Progenitor cell of endocrine pancreas (in vitro differentiated cells): ENCODE measurements at regions not wholly inside any gene's neighbourhood (a gene's known extent, or its start where the extent isn't known, plus 50 kb on each side); places are given as distances from the start of the nearest gene placed in this dataset.

Experiments
- DNase-seq: peaks from one replicate; pipeline ENCODE4 v3.0.0; 2021; ENCODE audit warnings: low spot score; ENCODE audit not compliant: unreplicated experiment
- H3K27ac Mint-ChIP-seq: 2 replicates; pipeline ENCODE4 v1.8.0; 2021; ENCODE audit warnings: mild to moderate bottlenecking, moderate library complexity, mixed read lengths
- H3K27me3 Mint-ChIP-seq: 2 replicates; pipeline ENCODE4 v1.8.0; 2021; ENCODE audit warnings: mixed read lengths
- H3K36me3 Mint-ChIP-seq: 2 replicates; pipeline ENCODE4 v1.8.0; 2022; ENCODE audit warnings: mixed read lengths; ENCODE audit not compliant: insufficient read depth
- H3K4me1 Mint-ChIP-seq: 2 replicates; pipeline ENCODE4 v1.8.0; 2021; ENCODE audit warnings: low read depth, mixed read lengths
- H3K4me3 Mint-ChIP-seq: 2 replicates; pipeline ENCODE4 v1.8.0; 2021; ENCODE audit warnings: low read depth, mild to moderate bottlenecking, moderate library complexity, mixed read lengths
- H3K9me3 Mint-ChIP-seq: 2 replicates; pipeline ENCODE4 v1.8.0; 2021; ENCODE audit warnings: low read depth, mixed read lengths
- CTCF ChIP-seq: fragments of 200-600 bp; sonication (generic); IDR thresholded peaks from one replicate; pipeline ENCODE4 v1.5.0; 2021; ENCODE audit warnings: antibody characterized with exemption, mild to moderate bottlenecking; ENCODE audit not compliant: unreplicated experiment

GRCh38 chr2:192444286-192444838 lies 249.6 kb upstream of the TMEFF2 start:
- Mint-ChIP-seq H3K27me3 (no peaks in the 10 kb centered on the region), H3K9me3 (no peaks in the 10 kb centered on the region), H3K27ac (no peak overlapping the region), H3K4me1 (no peaks in the 10 kb centered on the region), H3K4me3 (no peak overlapping the region), H3K36me3 (no peaks in the 10 kb centered on the region)
- TF ChIP-seq CTCF, result no peak
- no peak for DNase-seq

GRCh38 chr2:192443831-192444230 lies 249.1 kb upstream of the TMEFF2 start:
- H3K4me3 Mint-ChIP-seq, result no peak overlapping the region
- H3K9me3 Mint-ChIP-seq, result no peaks in the 10 kb centered on the region
- no peak overlapping the region for H3K27ac Mint-ChIP-seq
- no peaks in the 10 kb centered on the region for H3K4me1 Mint-ChIP-seq
- TF ChIP-seq CTCF, result no peak
- DNase-seq, result no peak
- no peaks in the 10 kb centered on the region for H3K27me3 Mint-ChIP-seq
- no peaks in the 10 kb centered on the region for H3K36me3 Mint-ChIP-seq

GRCh38 chr2:192438239-192438638 lies 243.5 kb upstream of the TMEFF2 start:
- Mint-ChIP-seq H3K27ac (peak overlapping the region; percentile 86), H3K9me3 (no peaks in the 10 kb centered on the region), H3K36me3 (no peaks in the 10 kb centered on the region), H3K4me1 (peaks cover 10% of the 10 kb centered on the region), H3K4me3 (no peak overlapping the region), H3K27me3 (no peaks in the 10 kb centered on the region)
- DNase-seq, result no peak
- no peak for TF ChIP-seq CTCF

GRCh38 chr2:192437653-192438052 lies 242.9 kb upstream of the TMEFF2 start:
- Mint-ChIP-seq H3K4me3 (no peak overlapping the region), H3K36me3 (no peaks in the 10 kb centered on the region), H3K27ac (peak overlapping the region; percentile 86), H3K9me3 (no peaks in the 10 kb centered on the region), H3K4me1 (peaks cover 10% of the 10 kb centered on the region), H3K27me3 (no peaks in the 10 kb centered on the region)
- no peak for DNase-seq
- TF ChIP-seq CTCF, result no peak

GRCh38 chr2:192424243-192424642 lies 229.5 kb upstream of the TMEFF2 start:
- no peaks in the 10 kb centered on the region for H3K27me3 Mint-ChIP-seq
- H3K9me3 Mint-ChIP-seq, result peaks cover 4% of the 10 kb centered on the region
- H3K27ac Mint-ChIP-seq, result no peak overlapping the region
- TF ChIP-seq CTCF, result no peak
- no peak for DNase-seq
- no peaks in the 10 kb centered on the region for H3K4me1 Mint-ChIP-seq
- H3K4me3 Mint-ChIP-seq, result no peak overlapping the region
- no peaks in the 10 kb centered on the region for H3K36me3 Mint-ChIP-seq
